ENCODE measurements at regions not wholly inside any gene's neighbourhood (a gene's known extent, or its start where the extent isn't known, plus 50 kb on each side); places are given as distances from the start of the nearest gene placed in this dataset.

DNA sequence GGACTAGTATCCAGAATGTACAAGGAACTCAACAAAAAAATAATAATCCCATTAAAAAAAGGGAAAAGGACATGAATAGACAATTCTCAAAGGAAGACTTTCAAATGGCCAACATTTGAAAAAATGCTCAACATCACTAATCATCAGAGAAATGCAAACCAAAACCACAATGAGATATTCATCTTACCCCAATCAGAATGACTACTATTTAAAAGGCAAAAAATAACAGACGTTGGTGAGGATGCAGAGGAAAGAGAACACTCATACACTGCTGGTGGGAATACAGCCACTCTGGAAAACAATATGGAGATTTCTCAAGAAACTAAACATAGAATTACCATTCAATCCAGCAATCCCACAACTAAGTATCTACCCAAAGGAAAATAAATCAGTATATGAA is 133.1 kb downstream of the KDR start:
- H3K9me2 ChIP-seq (replicated peaks; ENCODE audit: insufficient read depth, low read length) = no peaks in the 10 kb centered on the region
- H3K79me2 ChIP-seq (ENCODE audit: insufficient read depth, low read length) = no peaks in the 10 kb centered on the region
- no peaks in the 10 kb centered on the region for H4K20me1 ChIP-seq (ENCODE audit: low read depth, low read length)
- no peaks in the 10 kb centered on the region for H3K36me3 ChIP-seq (ENCODE audit: low read length)
- H3K9me3 ChIP-seq (ENCODE audit: insufficient read depth, low read length) = no peaks in the 10 kb centered on the region
- H3K27me3 ChIP-seq (ENCODE audit: low read length) = no peaks in the 10 kb centered on the region
- H3F3A ChIP-seq (ENCODE audit: insufficient read depth) = no peaks in the 10 kb centered on the region
- no peak overlapping the region for H3K4me2 ChIP-seq (ENCODE audit: low read depth, low read length, poor library complexity, severe bottlenecking)
- no peak overlapping the region for H3K9ac ChIP-seq (ENCODE audit: low read length)
- H3K4me3 ChIP-seq (ENCODE audit: insufficient read depth, low read length, poor library complexity, severe bottlenecking) = no peak overlapping the region
- no peak for TF ChIP-seq CTCF (IDR thresholded peaks at IDR 0.05; ENCODE audit: insufficient read depth, low read length, poor library complexity, severe bottlenecking)
- no peak for TF ChIP-seq EZH2phosphoT487 (conservative IDR thresholded peaks at IDR 0.05; ENCODE audit: low read length)
- H2AFZ ChIP-seq (ENCODE audit: low read depth, low read length, severe bottlenecking) = no peak overlapping the region
- H3K27ac ChIP-seq (ENCODE audit: low read depth, low read length) = no peak overlapping the region

DNA sequence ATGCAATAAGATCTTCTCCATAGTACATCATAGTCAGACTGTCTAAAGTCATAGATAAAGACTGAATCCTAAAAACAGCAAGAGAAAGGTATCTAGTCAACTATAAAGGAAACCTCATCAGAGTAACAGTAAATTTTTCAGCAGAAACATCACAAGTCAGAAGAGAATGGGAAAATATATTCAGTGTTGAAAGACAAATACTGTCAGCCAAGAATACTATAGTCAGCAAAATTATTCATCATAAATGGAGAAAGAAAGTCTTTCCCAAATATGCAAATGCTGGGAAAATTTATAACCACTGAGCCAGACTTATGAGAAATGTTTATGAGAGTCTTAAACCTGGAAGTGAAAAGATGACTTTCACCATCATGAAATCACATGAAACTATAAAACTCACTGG is 136.7 kb downstream of the KDR start:
- TF ChIP-seq CTCF (IDR thresholded peaks at IDR 0.05; ENCODE audit: insufficient read depth, low read length, poor library complexity, severe bottlenecking) = no peak
- TF ChIP-seq EZH2phosphoT487 (conservative IDR thresholded peaks at IDR 0.05; ENCODE audit: low read length) = no peak
- no peak overlapping the region for H3K4me2 ChIP-seq (ENCODE audit: low read depth, low read length, poor library complexity, severe bottlenecking)
- H4K20me1 ChIP-seq (ENCODE audit: low read depth, low read length) = no peaks in the 10 kb centered on the region
- no peak overlapping the region for H3K4me3 ChIP-seq (ENCODE audit: insufficient read depth, low read length, poor library complexity, severe bottlenecking)
- H3K36me3 ChIP-seq (ENCODE audit: low read length) = no peaks in the 10 kb centered on the region
- H3F3A ChIP-seq (ENCODE audit: insufficient read depth) = no peaks in the 10 kb centered on the region
- H3K27me3 ChIP-seq (ENCODE audit: low read length) = no peaks in the 10 kb centered on the region
- H3K9ac ChIP-seq (ENCODE audit: low read length) = no peak overlapping the region
- no peak overlapping the region for H3K27ac ChIP-seq (ENCODE audit: low read depth, low read length)
- H2AFZ ChIP-seq (ENCODE audit: low read depth, low read length, severe bottlenecking) = no peak overlapping the region
- no peaks in the 10 kb centered on the region for H3K79me2 ChIP-seq (ENCODE audit: insufficient read depth, low read length)
- H3K9me3 ChIP-seq (ENCODE audit: insufficient read depth, low read length) = no peaks in the 10 kb centered on the region
- H3K9me2 ChIP-seq (replicated peaks; ENCODE audit: insufficient read depth, low read length) = no peaks in the 10 kb centered on the region

GRCh38 chr4:54986095-54986846 is 139.1 kb downstream of the KDR start:
- H3K36me3 ChIP-seq (ENCODE audit: low read length) = no peaks in the 10 kb centered on the region
- no peaks in the 10 kb centered on the region for H3K9me3 ChIP-seq (ENCODE audit: insufficient read depth, low read length)
- H3K4me2 ChIP-seq (ENCODE audit: low read depth, low read length, poor library complexity, severe bottlenecking) = no peak overlapping the region
- no peaks in the 10 kb centered on the region for H3K27me3 ChIP-seq (ENCODE audit: low read length)
- H4K20me1 ChIP-seq (ENCODE audit: low read depth, low read length) = no peaks in the 10 kb centered on the region
- H3K9me2 ChIP-seq (replicated peaks; ENCODE audit: insufficient read depth, low read length) = no peaks in the 10 kb centered on the region
- no peak overlapping the region for H2AFZ ChIP-seq (ENCODE audit: low read depth, low read length, severe bottlenecking)
- H3K27ac ChIP-seq (ENCODE audit: low read depth, low read length) = no peak overlapping the region
- H3K79me2 ChIP-seq (ENCODE audit: insufficient read depth, low read length) = no peaks in the 10 kb centered on the region
- H3K4me3 ChIP-seq (ENCODE audit: insufficient read depth, low read length, poor library complexity, severe bottlenecking) = no peak overlapping the region
- H3K9ac ChIP-seq (ENCODE audit: low read length) = no peak overlapping the region
- no peaks in the 10 kb centered on the region for H3F3A ChIP-seq (ENCODE audit: insufficient read depth)
- TF ChIP-seq CTCF (IDR thresholded peaks at IDR 0.05; ENCODE audit: insufficient read depth, low read length, poor library complexity, severe bottlenecking) = no peak
- no peak for TF ChIP-seq EZH2phosphoT487 (conservative IDR thresholded peaks at IDR 0.05; ENCODE audit: low read length)

Data from SU-DHL-6 (cell line).